ENCODE measurements at regions not wholly inside any gene's neighbourhood (a gene's known extent, or its start where the extent isn't known, plus 50 kb on each side); places are given as distances from the start of the nearest gene placed in this dataset.

DNA sequence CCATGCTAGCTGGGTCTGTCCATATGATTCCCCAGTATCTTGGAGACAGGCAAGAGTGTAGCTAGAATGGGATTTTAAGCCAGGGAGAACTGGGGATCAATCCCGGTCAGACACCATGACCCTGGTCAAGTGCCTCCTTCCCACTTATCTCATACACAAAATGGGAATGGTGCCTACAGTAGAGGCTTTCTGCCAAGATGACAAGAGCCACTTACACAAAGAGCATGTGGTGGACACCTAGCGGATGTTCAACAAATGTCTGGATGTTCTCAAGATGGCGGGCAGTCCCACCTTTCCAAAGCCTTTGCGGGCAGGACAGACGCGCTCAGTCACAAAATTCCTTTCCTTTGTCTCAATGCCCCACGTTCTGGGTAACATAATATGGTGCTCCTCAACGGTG, 57.3 kb downstream of the MAF start:
- no peak overlapping the region for H3K27ac Mint-ChIP-seq
- H3K9me3 Mint-ChIP-seq, result no peaks in the 10 kb centered on the region
- H3K27me3 Mint-ChIP-seq (ENCODE audit: low read depth), result no peaks in the 10 kb centered on the region

DNA sequence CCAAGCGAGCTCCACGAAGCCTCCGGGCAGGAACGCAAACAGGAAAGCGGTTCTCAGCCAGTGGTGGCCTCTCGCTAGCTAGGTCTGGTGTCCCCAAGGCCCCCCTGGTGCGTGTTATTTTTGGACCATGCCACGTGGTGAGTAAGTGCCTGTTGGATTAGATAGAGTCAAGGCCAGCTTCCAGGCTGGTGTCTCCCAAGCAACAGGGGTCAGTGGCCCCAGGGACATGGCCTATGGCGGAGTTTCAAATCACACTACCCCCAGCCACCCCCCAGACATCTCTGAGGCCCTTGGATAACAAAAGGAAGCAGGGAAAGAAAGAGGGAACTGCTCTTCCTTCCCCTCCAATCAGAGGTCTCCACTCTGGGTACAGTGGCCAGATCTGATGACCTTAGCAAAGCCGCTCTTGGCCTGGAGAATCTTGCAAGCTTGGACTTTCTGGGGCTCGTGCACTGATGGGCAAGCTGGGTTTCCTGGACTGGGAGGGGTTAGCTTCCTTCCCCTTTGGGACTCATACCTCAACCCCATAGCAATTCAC, 58.2 kb downstream of the MAF start:
- Mint-ChIP-seq H3K9me3 (no peaks in the 10 kb centered on the region), H3K27ac (no peak overlapping the region), H3K36me3 (ENCODE audit: low read depth) (no peaks in the 10 kb centered on the region), H3K27me3 (ENCODE audit: low read depth) (no peaks in the 10 kb centered on the region), H3K4me1 (ENCODE audit: low read depth) (no peaks in the 10 kb centered on the region), H3K4me3 (no peak overlapping the region)
- DNase-seq, result no peak
- intact Hi-C loops (cut with micrococcal nuclease), result no loop called here
- CTCF ChIA-PET, result no interaction called here

More for the DNA sequence above, 57.3 kb downstream of the MAF start:
- CTCF ChIA-PET, result no interaction called here
- no peak for DNase-seq
- no peaks in the 10 kb centered on the region for H3K36me3 Mint-ChIP-seq (ENCODE audit: low read depth)
- intact Hi-C loops (cut with micrococcal nuclease), result no loop called here
- H3K4me3 Mint-ChIP-seq, result no peak overlapping the region
- H3K4me1 Mint-ChIP-seq (ENCODE audit: low read depth), result no peaks in the 10 kb centered on the region

DNA sequence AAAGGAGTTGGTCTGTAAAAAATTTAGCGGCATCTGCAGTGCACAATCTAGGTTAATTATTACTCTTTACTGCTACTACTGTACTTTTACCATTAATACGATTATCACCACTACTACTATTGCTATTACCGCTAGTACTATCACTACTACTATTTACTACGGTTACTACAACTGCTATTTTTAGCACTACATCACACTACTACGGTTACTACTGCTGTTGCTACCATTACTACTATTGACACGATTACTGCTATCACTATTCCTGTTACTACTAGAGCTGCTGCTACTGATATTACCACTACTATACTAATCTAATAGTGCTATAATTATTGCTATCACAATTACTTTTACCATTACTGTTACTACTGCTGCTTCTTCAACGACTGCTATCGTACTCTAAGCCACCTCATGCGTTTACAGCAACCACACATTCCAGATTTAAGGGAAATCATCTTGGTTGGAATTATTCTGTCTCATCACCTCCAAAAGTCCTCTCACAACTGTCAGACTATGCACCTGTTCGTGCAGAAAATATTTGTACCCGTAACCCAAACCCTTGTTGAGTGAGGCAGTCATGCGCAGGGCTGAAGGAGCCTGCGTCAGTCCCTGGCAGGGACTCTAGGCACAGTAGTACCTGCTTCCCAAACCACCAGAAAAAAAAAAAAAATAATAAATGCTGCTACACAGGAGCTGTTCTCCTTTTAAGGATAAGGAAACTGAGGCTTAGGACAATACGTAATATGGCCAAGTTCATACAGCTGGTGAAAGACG, 59.5 kb downstream of the MAF start:
- intact Hi-C loops (cut with micrococcal nuclease), result no loop called here
- no peaks in the 10 kb centered on the region for H3K27me3 Mint-ChIP-seq (ENCODE audit: low read depth)
- H3K4me3 Mint-ChIP-seq, result no peak overlapping the region
- no peaks in the 10 kb centered on the region for H3K36me3 Mint-ChIP-seq (ENCODE audit: low read depth)
- no peak for DNase-seq
- CTCF ChIA-PET, result no interaction called here
- no peaks in the 10 kb centered on the region for H3K9me3 Mint-ChIP-seq
- no peak overlapping the region for H3K27ac Mint-ChIP-seq
- H3K4me1 Mint-ChIP-seq (ENCODE audit: low read depth), result no peaks in the 10 kb centered on the region

DNA sequence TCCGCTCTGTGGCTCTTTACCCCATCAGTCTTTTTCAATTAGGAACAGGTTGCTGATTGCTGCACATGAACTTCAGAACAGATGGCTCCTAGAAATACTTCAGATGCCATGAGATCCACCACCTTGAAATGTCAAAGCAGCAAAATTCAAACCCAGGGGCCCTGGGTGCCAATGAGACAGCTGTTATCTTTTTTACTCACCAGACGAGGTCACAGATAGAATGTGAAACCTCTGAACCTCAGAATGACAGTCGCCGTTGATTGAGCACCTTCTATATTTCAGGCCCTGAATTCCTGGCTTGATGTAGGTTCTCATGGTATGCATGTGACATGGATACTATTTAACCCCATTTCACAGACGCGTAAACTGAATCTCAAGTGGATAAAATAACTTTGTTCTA, 63.0 kb downstream of the MAF start:
- CTCF ChIA-PET, result no interaction called here
- H3K9me3 Mint-ChIP-seq, result no peaks in the 10 kb centered on the region
- H3K4me1 Mint-ChIP-seq (ENCODE audit: low read depth), result no peaks in the 10 kb centered on the region
- DNase-seq, result no peak
- intact Hi-C loops (cut with micrococcal nuclease), result no loop called here
- H3K36me3 Mint-ChIP-seq (ENCODE audit: low read depth), result no peaks in the 10 kb centered on the region
- no peaks in the 10 kb centered on the region for H3K27me3 Mint-ChIP-seq (ENCODE audit: low read depth)
- no peak overlapping the region for H3K27ac Mint-ChIP-seq
- no peak overlapping the region for H3K4me3 Mint-ChIP-seq

DNA sequence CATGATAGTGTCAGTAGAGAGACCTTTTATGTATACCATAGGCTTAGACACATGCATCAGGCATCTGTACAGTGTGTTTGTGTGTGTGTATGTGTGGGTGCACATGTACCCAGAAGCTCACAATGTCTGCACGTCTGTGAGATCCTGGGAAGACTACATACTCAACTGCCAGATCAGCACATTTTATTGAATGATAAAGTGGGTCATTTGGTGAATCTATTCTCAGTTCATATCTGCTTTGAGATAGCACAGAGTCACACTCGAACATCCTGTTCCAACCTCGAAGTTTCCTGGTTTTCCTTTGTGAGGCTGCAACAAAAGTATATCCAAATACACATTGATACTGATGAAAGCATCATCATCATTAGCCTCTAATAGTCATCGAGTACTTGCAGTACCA, 63.6 kb downstream of the MAF start:
- CTCF ChIA-PET, result no interaction called here
- no peak for DNase-seq
- Mint-ChIP-seq H3K4me1 (ENCODE audit: low read depth) (no peaks in the 10 kb centered on the region), H3K9me3 (no peaks in the 10 kb centered on the region), H3K27me3 (ENCODE audit: low read depth) (no peaks in the 10 kb centered on the region), H3K36me3 (ENCODE audit: low read depth) (no peaks in the 10 kb centered on the region), H3K27ac (no peak overlapping the region), H3K4me3 (no peak overlapping the region)
- intact Hi-C loops (cut with micrococcal nuclease), result no loop called here

DNA sequence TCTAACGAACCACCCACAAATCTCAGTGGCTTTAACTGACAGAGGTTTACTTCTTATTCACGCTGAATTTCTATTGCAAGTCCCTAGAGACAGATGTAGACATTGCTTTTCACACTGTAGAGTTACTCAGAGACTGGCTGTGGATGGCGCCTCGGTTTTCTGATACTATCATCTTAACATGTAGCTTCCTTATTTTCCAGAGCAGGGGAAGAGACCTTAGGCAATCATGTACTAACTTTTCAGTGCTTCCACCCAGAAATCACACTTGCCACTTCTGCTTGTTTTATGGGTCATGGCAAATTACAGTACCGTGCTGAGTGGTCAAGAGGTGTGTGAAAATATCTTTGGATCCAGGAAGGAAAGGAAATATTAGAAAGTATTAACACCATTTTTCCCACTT, 65.4 kb downstream of the MAF start:
- Mint-ChIP-seq H3K4me3 (no peak overlapping the region), H3K27ac (no peak overlapping the region), H3K4me1 (ENCODE audit: low read depth) (no peaks in the 10 kb centered on the region), H3K36me3 (ENCODE audit: low read depth) (no peaks in the 10 kb centered on the region), H3K9me3 (no peaks in the 10 kb centered on the region), H3K27me3 (ENCODE audit: low read depth) (no peaks in the 10 kb centered on the region)
- CTCF ChIA-PET, result no interaction called here
- DNase-seq, result no peak
- intact Hi-C loops (cut with micrococcal nuclease), result no loop called here

DNA sequence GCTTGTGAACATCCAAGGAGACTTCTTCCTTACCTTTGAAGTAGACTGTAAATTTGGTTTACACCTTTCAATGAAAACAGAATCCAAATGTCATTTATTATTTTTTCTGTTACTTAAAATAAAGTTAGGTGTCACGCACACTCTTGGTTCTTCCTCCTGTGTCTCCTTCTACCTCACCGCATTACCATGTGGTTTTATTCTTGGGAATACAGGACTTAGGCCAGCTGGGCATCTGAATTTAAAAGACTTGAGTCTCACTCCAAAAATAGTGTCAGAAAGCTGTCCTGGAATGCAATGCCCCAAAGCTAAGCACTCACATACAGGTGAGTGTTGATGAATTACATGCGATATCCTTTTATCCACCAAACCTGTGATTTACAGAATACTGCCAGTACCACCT, 66.4 kb downstream of the MAF start:
- H3K4me3 Mint-ChIP-seq, result no peak overlapping the region
- H3K36me3 Mint-ChIP-seq (ENCODE audit: low read depth), result no peaks in the 10 kb centered on the region
- no peaks in the 10 kb centered on the region for H3K27me3 Mint-ChIP-seq (ENCODE audit: low read depth)
- H3K9me3 Mint-ChIP-seq, result no peaks in the 10 kb centered on the region
- CTCF ChIA-PET, result no interaction called here
- no peak overlapping the region for H3K27ac Mint-ChIP-seq
- intact Hi-C loops (cut with micrococcal nuclease), result no loop called here
- no peak for DNase-seq
- no peaks in the 10 kb centered on the region for H3K4me1 Mint-ChIP-seq (ENCODE audit: low read depth)

DNA sequence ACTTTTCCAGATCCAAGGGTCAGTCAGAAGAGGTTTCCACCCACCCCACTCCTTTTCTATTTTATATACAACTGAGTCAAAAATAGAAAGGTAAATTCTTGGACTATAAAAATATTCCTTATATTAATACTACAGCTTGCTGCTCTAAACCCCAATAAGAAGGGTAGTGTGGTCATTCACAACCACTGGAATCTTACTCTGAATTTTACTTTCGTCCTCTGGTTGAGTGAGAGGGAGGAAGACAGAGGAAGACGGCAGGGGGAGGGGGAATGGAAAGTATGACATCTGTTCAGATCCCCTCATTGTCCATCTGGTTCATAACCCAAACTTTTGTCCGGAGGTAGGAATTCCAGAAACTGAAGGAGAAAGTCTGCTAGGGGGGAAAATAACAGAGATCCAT, 67.2 kb downstream of the MAF start:
- Mint-ChIP-seq H3K9me3 (no peaks in the 10 kb centered on the region), H3K4me3 (no peak overlapping the region), H3K27me3 (ENCODE audit: low read depth) (no peaks in the 10 kb centered on the region), H3K4me1 (ENCODE audit: low read depth) (no peaks in the 10 kb centered on the region), H3K27ac (no peak overlapping the region), H3K36me3 (ENCODE audit: low read depth) (no peaks in the 10 kb centered on the region)
- CTCF ChIA-PET, result no interaction called here
- intact Hi-C loops (cut with micrococcal nuclease), result no loop called here
- DNase-seq, result no peak

DNA sequence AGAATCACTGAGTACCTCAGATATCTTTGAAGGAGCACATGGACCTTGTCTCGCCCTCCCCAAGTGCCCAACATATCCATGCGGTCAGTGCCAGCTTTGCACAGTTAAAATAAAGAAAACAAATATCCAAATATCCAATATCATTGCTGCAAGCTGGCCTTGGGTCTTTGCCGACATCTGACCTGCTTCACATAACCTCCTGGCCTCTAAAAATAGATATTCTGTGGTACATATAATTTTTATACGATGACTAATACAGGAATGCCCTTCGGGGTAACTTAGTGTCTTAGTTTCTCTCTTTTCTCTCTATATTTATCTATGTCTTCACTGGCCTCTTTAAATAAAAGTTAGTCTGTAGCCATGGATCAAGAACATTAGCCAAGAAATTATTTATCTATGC, 67.8 kb downstream of the MAF start:
- no peak overlapping the region for H3K27ac Mint-ChIP-seq
- intact Hi-C loops (cut with micrococcal nuclease), result no loop called here
- CTCF ChIA-PET, result no interaction called here

DNA sequence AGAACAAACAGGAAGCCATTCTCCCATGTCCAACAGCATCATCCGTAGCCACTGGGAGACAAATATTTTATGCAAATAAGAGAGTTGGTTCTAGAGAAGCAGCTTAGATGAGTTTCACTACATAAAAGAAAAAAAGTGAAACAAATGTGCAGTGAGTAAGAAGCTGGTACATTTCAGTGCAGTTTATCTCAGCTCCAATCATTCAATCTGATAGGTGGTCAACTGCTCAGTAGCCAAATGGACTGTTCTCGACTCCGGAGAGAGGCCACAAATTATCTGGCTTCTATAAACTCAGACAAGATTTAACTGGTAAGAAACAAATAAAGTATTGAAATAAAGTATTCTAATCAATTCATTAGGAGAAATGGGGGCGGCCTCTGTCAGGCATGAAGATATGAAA, 68.3 kb downstream of the MAF start:
- no peak overlapping the region for H3K27ac Mint-ChIP-seq
- H3K4me3 Mint-ChIP-seq, result no peak overlapping the region
- no peaks in the 10 kb centered on the region for H3K27me3 Mint-ChIP-seq (ENCODE audit: low read depth)
- no peaks in the 10 kb centered on the region for H3K9me3 Mint-ChIP-seq
- CTCF ChIA-PET, result no interaction called here
- intact Hi-C loops (cut with micrococcal nuclease), result no loop called here
- H3K36me3 Mint-ChIP-seq (ENCODE audit: low read depth), result no peaks in the 10 kb centered on the region
- DNase-seq, result no peak
- H3K4me1 Mint-ChIP-seq (ENCODE audit: low read depth), result no peaks in the 10 kb centered on the region

More for the DNA sequence above, 67.8 kb downstream of the MAF start:
- no peak overlapping the region for H3K4me3 Mint-ChIP-seq
- H3K36me3 Mint-ChIP-seq (ENCODE audit: low read depth), result no peaks in the 10 kb centered on the region
- no peaks in the 10 kb centered on the region for H3K4me1 Mint-ChIP-seq (ENCODE audit: low read depth)
- H3K27me3 Mint-ChIP-seq (ENCODE audit: low read depth), result no peaks in the 10 kb centered on the region
- DNase-seq, result no peak
- no peaks in the 10 kb centered on the region for H3K9me3 Mint-ChIP-seq

DNA sequence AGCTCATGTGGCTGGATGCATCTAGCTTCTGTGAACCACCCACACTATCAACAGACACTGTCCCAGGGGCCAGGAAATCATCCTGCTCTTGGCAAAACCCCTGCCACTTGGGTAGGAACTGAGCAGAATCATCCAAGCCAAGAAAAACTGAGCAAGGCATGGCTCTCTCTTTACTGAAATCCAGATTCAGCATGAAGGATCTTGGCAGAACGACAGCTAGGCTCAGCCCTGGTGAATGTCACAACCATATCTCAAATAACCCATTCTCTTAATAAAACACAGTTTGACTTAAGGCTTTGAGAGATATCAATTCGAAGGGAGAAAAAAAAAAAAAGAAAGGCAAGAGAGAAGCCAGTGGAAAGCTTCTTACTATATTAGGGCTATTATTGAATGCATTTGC, 72.2 kb downstream of the MAF start:
- H3K27ac Mint-ChIP-seq, result no peak overlapping the region
- no peaks in the 10 kb centered on the region for H3K36me3 Mint-ChIP-seq (ENCODE audit: low read depth)
- intact Hi-C loops (cut with micrococcal nuclease), result no loop called here
- DNase-seq, result no peak
- H3K27me3 Mint-ChIP-seq (ENCODE audit: low read depth), result peaks cover 5% of the 10 kb centered on the region
- no peaks in the 10 kb centered on the region for H3K4me1 Mint-ChIP-seq (ENCODE audit: low read depth)
- CTCF ChIA-PET, result interaction anchor here (0.7 kb wide), 1 partner anchor 26 kb away, joined by 3 read pairs; no protein-coding TSS in a partner anchor
- no peak overlapping the region for H3K4me3 Mint-ChIP-seq
- H3K9me3 Mint-ChIP-seq, result no peaks in the 10 kb centered on the region

DNA sequence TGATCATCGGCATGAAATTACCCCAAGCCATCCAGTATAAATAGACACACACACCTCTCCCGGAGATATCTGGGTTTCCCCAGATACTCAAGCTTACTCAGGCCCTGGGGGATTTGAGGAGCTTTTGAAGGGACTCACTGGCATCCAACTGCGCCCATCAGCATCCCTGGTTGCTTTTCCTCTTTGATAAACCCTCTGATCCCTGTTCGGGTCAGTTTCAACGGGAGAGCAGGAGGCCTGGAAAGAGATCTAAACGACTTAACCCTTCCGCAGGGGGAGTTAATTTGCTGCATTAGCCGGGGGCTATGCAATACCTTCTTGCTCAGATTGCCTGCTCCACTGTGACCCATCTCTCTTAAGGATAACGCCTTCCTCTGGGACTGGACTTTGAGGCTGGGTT, 76.6 kb downstream of the MAF start:
- Mint-ChIP-seq H3K4me3 (no peak overlapping the region), H3K9me3 (no peaks in the 10 kb centered on the region), H3K36me3 (ENCODE audit: low read depth) (no peaks in the 10 kb centered on the region), H3K27ac (no peak overlapping the region), H3K4me1 (ENCODE audit: low read depth) (no peaks in the 10 kb centered on the region), H3K27me3 (ENCODE audit: low read depth) (peaks cover 32% of the 10 kb centered on the region)
- no peak for DNase-seq
- CTCF ChIA-PET, result interaction anchor here (0.7 kb wide), 1 partner anchor 464 kb away, joined by 3 read pairs; no protein-coding TSS in a partner anchor
- intact Hi-C loops (cut with micrococcal nuclease), result no loop called here

DNA sequence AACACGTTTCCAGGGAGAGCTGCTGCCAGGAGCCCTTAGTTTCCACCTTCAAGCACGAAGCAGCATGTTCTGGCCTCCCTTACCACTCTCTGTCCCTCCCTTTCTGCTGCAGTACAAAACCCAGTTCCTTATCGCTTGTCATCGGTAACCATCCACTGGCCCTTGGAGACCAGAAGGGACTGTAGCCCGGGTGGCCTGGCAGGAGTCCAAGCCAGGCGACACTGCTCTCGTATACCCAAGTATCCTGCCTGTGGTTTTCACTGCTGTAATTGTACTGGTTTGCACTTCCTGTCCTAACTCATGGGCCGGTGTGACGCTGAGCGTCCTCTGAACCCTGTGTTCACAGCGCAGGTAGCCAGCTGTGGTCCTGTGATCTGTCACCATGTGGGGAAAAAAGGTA, 81.1 kb downstream of the MAF start:
- Mint-ChIP-seq H3K4me1 (ENCODE audit: low read depth) (no peaks in the 10 kb centered on the region), H3K36me3 (ENCODE audit: low read depth) (no peaks in the 10 kb centered on the region), H3K27ac (no peak overlapping the region), H3K27me3 (ENCODE audit: low read depth) (peaks cover 38% of the 10 kb centered on the region), H3K4me3 (no peak overlapping the region), H3K9me3 (no peaks in the 10 kb centered on the region)
- intact Hi-C loops (cut with micrococcal nuclease), result no loop called here
- DNase-seq, result no peak
- CTCF ChIA-PET, result no interaction called here

All from activated naive CD4-positive, alpha-beta T cell treated with anti-CD3 and anti-CD28 coated beads for 36 hours (primary cell).